ENCODE measurements at regions not wholly inside any gene's neighbourhood (a gene's known extent, or its start where the extent isn't known, plus 50 kb on each side); places are given as distances from the start of the nearest gene placed in this dataset.
"Not testable (repeated sequence)": the region's sequence is repeated elsewhere in the genome, so short reads cannot be mapped to it uniquely, and the experiment has no call there.

GRCh38 chr11:34001557-34002064 is 49.9 kb upstream of the CAPRIN1 start:
- peaks cover 22 to 35% of the 10 kb centered on the region in 2 donors for H3K27me3 Mint-ChIP-seq

GRCh38 chr11:33999393-33999792 is 52.1 kb upstream of the CAPRIN1 start:
- peaks cover 17 to 27% of the 10 kb centered on the region in 2 donors for H3K27me3 Mint-ChIP-seq
- H3K9me3 Mint-ChIP-seq = no peaks in the 10 kb centered on the region

More at GRCh38 chr11:34001557-34002064, 49.9 kb upstream of the CAPRIN1 start:
- no peak overlapping the region for H3K27ac Mint-ChIP-seq
- no peak overlapping the region for H3K4me3 Mint-ChIP-seq
- H3K36me3 Mint-ChIP-seq = no peaks in the 10 kb centered on the region
- no peak for DNase-seq (ENCODE audit: low spot score)
- no peaks in the 10 kb centered on the region for H3K9me3 Mint-ChIP-seq
- H3K4me1 Mint-ChIP-seq (ENCODE audit: low read depth in 2 of 2) = peaks cover 3 to 7% of the 10 kb centered on the region in 2 donors
- no peak for ATAC-seq

GRCh38 chr11:33997584-33998251 is 53.8 kb upstream of the CAPRIN1 start:
- Mint-ChIP-seq H3K27ac (no peak overlapping the region), H3K4me3 (no peak overlapping the region), H3K36me3 (no peaks in the 10 kb centered on the region), H3K27me3 (peaks cover 17 to 27% of the 10 kb centered on the region in 2 donors), H3K4me1 (ENCODE audit: low read depth in 2 of 2) (peaks cover 3 to 7% of the 10 kb centered on the region in 2 donors), H3K9me3 (no peaks in the 10 kb centered on the region)
- DNase-seq (ENCODE audit: low spot score) = no peak
- ATAC-seq = no peak

More at GRCh38 chr11:33999393-33999792, 52.1 kb upstream of the CAPRIN1 start:
- no peak for DNase-seq (ENCODE audit: low spot score)
- Mint-ChIP-seq H3K27ac (no peak overlapping the region), H3K36me3 (no peaks in the 10 kb centered on the region), H3K4me3 (no peak overlapping the region), H3K4me1 (ENCODE audit: low read depth in 2 of 2) (peaks cover 3 to 7% of the 10 kb centered on the region in 2 donors)
- ATAC-seq = no peak

GRCh38 chr11:33996498-33997454 is 54.8 kb upstream of the CAPRIN1 start:
- Mint-ChIP-seq H3K4me3 (peak overlapping the region; percentile 21), H3K27ac (no peak overlapping the region), H3K36me3 (no peaks in the 10 kb centered on the region), H3K27me3 (peaks cover 17 to 21% of the 10 kb centered on the region in 2 donors), H3K9me3 (no peaks in the 10 kb centered on the region), H3K4me1 (ENCODE audit: low read depth in 2 of 2) (peaks cover 3 to 7% of the 10 kb centered on the region in 2 donors)
- ATAC-seq = peak; percentile 89 to 92
- DNase-seq (ENCODE audit: low spot score) = peak; percentile 80

DNA sequence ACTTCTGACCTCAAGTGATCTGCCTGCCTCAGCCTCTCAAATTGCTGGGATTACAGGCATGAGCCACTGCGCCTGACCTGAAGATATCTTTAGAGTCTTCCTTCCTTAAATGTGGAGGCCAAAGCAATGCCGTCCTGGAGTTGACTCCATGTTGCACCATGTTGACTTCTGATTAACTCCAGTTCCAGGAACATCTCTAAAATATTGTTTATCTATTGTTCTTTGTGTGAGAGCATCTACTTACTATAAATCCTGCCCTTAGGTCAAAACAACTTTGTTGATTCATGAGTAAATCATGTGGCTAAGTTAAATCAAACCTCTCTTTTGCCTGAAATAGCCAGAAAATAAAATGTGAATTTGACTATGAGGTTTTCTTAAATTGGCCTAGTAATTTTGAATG is 56.6 kb upstream of the CAPRIN1 start:
- H3K4me1 Mint-ChIP-seq (ENCODE audit: low read depth in 2 of 2) = peaks cover 6 to 7% of the 10 kb centered on the region in 2 donors
- H3K27me3 Mint-ChIP-seq = peaks cover 17 to 21% of the 10 kb centered on the region in 2 donors
- DNase-seq (ENCODE audit: low spot score) (no peak), ATAC-seq (no peak)
- no peak overlapping the region for H3K27ac Mint-ChIP-seq
- no peaks in the 10 kb centered on the region for H3K9me3 Mint-ChIP-seq
- no peak overlapping the region for H3K4me3 Mint-ChIP-seq
- H3K36me3 Mint-ChIP-seq = no peaks in the 10 kb centered on the region

GRCh38 chr11:33991136-33991535 is 60.4 kb upstream of the CAPRIN1 start:
- not testable (repeated sequence) for DNase-seq (ENCODE audit: low spot score); H3K27ac Mint-ChIP-seq; ATAC-seq; H3K36me3 Mint-ChIP-seq; H3K9me3 Mint-ChIP-seq; H3K4me1 Mint-ChIP-seq (ENCODE audit: low read depth in 2 of 2)
- Mint-ChIP-seq H3K4me3 (peak overlapping the region; percentile 53), H3K27me3 (peaks cover 0 to 11% of the 10 kb centered on the region in 2 donors)

- H3K36me3 Mint-ChIP-seq; H3K4me3 Mint-ChIP-seq; DNase-seq (ENCODE audit: low spot score); H3K4me1 Mint-ChIP-seq (ENCODE audit: low read depth in 2 of 2); H3K9me3 Mint-ChIP-seq; ATAC-seq; H3K27ac Mint-ChIP-seq: not testable (repeated sequence)
- peaks cover 0 to 11% of the 10 kb centered on the region in 2 donors for H3K27me3 Mint-ChIP-seq
These were observed 61.4 kb upstream of the CAPRIN1 start for GRCh38 chr11:33990131-33990530.

DNA sequence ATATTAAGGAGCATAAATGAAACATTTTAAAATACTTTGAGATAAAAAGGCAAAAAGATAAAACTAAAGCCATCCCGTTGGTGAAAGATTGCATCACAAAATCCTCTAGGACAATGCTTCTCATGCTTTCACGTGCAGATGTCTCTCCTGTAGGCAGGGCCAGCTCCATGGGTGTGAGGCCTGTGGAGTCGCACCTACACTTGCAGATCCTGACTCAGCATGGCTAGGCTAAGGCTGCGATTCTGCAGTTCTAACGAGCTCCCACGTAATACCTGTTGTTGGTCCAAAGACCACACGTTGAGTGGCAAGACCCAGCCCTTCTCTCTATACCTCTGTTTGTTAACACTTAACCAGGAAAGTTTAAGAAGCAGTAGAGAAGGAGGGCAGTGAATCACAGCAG is 62.1 kb upstream of the CAPRIN1 start:
- peaks cover 0 to 11% of the 10 kb centered on the region in 2 donors for H3K27me3 Mint-ChIP-seq
- DNase-seq (ENCODE audit: low spot score) = no peak
- no peak overlapping the region for H3K27ac Mint-ChIP-seq
- H3K36me3 Mint-ChIP-seq = no peaks in the 10 kb centered on the region
- no peak overlapping the region for H3K4me3 Mint-ChIP-seq
- no peaks in the 10 kb centered on the region for H3K9me3 Mint-ChIP-seq
- H3K4me1 Mint-ChIP-seq (ENCODE audit: low read depth in 2 of 2) = peaks cover 0 to 4% of the 10 kb centered on the region in 2 donors
- ATAC-seq = no peak

- H3K36me3 Mint-ChIP-seq = no peaks in the 10 kb centered on the region
- DNase-seq (ENCODE audit: low spot score) (no peak), ATAC-seq (no peak)
- H3K4me3 Mint-ChIP-seq = no peak overlapping the region
- H3K27ac Mint-ChIP-seq = no peak overlapping the region
- peaks cover 0 to 4% of the 10 kb centered on the region in 2 donors for H3K4me1 Mint-ChIP-seq (ENCODE audit: low read depth in 2 of 2)
- peaks cover 0 to 12% of the 10 kb centered on the region in 2 donors for H3K27me3 Mint-ChIP-seq
- H3K9me3 Mint-ChIP-seq = no peaks in the 10 kb centered on the region
These were observed 62.8 kb upstream of the CAPRIN1 start for GRCh38 chr11:33988586-33989370.

DNA sequence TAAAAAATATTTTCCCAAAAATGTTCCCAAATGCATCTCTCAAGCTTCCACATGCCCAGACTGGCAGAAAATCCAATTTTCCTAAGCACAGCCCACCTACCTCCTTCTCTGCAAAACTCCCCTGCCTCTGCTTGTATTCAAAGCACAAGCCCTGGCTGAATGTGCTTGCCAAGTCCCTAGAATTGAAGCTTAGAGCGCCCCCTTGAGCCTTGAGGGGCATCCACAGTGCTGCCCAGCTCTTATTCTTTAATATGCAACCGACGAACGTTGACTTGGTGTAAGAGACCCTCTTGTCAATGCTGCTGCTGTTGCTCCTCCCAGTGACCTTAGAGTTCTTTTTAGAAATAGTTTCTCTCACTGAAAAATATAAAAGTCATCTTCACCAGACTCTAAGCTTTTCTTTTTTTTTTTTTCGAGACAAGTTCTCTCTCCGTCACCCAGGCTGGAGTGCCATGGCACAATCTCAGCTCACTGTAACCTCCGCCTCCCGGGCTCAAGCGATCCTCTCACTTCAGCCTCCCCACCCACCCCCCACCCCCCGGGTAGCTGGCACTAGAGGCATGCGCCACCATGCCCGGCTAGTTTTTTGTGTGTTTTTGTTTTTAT is 63.5 kb upstream of the CAPRIN1 start:
- Mint-ChIP-seq H3K9me3 (no peaks in the 10 kb centered on the region), H3K4me3 (no peak overlapping the region), H3K36me3 (no peaks in the 10 kb centered on the region)

GRCh38 chr11:33987545-33987944 is 64.0 kb upstream of the CAPRIN1 start:
- H3K27me3 Mint-ChIP-seq = peaks cover 0 to 13% of the 10 kb centered on the region in 2 donors
- no peaks in the 10 kb centered on the region for H3K9me3 Mint-ChIP-seq
- peaks cover 0 to 4% of the 10 kb centered on the region in 2 donors for H3K4me1 Mint-ChIP-seq (ENCODE audit: low read depth in 2 of 2)
- DNase-seq (ENCODE audit: low spot score) (no peak), ATAC-seq (no peak)
- no peak overlapping the region for H3K27ac Mint-ChIP-seq
- no peaks in the 10 kb centered on the region for H3K36me3 Mint-ChIP-seq
- no peak overlapping the region for H3K4me3 Mint-ChIP-seq

More for the DNA sequence above, 63.5 kb upstream of the CAPRIN1 start:
- Mint-ChIP-seq H3K27ac (no peak overlapping the region), H3K27me3 (peaks cover 0 to 13% of the 10 kb centered on the region in 2 donors), H3K4me1 (ENCODE audit: low read depth in 2 of 2) (peaks cover 0 to 4% of the 10 kb centered on the region in 2 donors)
- DNase-seq (ENCODE audit: low spot score) (peak; percentile 82), ATAC-seq (peak; percentile 74 to 84)

DNA sequence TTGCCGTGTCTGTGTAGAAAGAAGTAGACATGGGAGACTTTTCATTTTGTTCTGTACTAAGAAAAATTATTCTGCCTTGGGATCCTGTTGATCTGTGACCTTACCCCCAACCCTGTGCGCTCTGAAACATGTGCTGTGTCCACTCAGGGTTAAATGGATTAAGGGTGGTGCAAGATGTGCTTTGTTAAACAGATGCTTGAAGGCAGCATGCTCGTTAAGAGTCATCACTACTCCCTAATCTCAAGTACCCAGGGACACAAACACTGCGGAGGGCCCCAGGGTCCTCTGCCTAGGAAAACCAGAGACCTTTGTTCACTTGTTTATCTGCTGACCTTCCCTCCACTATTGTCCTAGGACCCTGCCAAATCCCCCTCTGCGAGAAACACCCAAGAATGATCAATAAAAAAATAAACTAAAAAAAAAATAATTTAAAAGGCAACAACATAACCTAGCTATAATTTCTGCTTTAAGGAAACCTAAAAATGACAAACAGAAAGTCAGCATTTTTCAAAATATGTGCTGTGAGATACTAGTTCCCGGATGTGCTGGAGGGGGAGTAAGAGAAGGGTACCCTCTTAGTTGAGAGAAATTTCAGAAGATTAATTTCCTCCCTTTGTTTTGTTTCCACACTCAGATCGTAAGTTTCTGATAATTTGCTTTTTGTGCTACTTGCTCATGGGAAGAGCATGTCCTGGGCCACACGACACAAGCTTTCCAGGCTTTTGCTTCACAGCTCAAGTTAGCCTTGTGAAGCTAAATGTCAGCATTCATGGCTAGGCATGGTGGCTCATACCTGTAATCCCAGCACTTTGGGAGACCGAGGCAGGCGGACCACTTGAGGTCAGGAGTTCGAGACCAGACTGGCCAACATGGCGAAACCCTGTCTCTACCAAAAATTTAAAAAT is 64.7 kb upstream of the CAPRIN1 start:
- peaks cover 0 to 13% of the 10 kb centered on the region in 2 donors for H3K27me3 Mint-ChIP-seq
- ATAC-seq; DNase-seq (ENCODE audit: low spot score); H3K9me3 Mint-ChIP-seq; H3K4me1 Mint-ChIP-seq (ENCODE audit: low read depth in 2 of 2); H3K27ac Mint-ChIP-seq; H3K4me3 Mint-ChIP-seq; H3K36me3 Mint-ChIP-seq: not testable (repeated sequence)
